DND-41 (cell line): ENCODE measurements at regions not wholly inside any gene's neighbourhood (a gene's known extent, or its start where the extent isn't known, plus 50 kb on each side); places are given as distances from the start of the nearest gene placed in this dataset.

Experiments used
- EZH2 ChIP-seq: IDR thresholded peaks from 3 replicates; pipeline ENCODE4 v1.6.1; 2012; ENCODE audit warnings: borderline replicate concordance, low read depth, mild to moderate bottlenecking, moderate library complexity, low read length, inconsistent platforms; ENCODE audit not compliant: severe bottlenecking
- TF ChIP-seq, protein P1 (sequence below): IDR thresholded peaks from 2 replicates; pipeline ENCODE4 v1.5.1; 2012; ENCODE audit warnings: borderline replicate concordance, low read length, moderate library complexity, mild to moderate bottlenecking; ENCODE audit not compliant: poor library complexity, severe bottlenecking; ENCODE audit errors: extremely low read depth

DNA sequence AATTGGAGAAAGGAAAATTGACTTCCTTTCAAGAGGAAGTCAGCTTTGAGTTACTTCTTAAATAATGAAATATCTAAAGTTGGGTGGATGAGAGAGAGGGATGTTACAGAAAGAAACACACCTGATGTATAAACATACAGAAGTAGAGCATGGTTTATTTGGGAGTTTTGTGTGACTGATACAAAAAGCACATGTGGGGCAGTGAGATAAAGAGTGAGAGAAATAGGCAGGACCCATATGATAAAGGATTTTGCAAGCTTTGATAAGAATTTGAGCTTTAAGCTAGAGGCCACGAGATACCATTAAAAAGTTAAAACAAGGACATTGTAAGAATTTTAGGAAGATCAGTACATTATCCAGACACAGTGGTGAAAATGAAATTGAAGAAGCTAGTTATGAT lies 263.3 kb upstream of the GPRIN3 start:
- TF ChIP-seq, protein P1, sequence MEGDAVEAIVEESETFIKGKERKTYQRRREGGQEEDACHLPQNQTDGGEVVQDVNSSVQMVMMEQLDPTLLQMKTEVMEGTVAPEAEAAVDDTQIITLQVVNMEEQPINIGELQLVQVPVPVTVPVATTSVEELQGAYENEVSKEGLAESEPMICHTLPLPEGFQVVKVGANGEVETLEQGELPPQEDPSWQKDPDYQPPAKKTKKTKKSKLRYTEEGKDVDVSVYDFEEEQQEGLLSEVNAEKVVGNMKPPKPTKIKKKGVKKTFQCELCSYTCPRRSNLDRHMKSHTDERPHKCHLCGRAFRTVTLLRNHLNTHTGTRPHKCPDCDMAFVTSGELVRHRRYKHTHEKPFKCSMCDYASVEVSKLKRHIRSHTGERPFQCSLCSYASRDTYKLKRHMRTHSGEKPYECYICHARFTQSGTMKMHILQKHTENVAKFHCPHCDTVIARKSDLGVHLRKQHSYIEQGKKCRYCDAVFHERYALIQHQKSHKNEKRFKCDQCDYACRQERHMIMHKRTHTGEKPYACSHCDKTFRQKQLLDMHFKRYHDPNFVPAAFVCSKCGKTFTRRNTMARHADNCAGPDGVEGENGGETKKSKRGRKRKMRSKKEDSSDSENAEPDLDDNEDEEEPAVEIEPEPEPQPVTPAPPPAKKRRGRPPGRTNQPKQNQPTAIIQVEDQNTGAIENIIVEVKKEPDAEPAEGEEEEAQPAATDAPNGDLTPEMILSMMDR, result no peak
- no peak for TF ChIP-seq EZH2
